Gastrocnemius medialis (tissue), 4 donors: ENCODE measurements at regions not wholly inside any gene's neighbourhood (a gene's known extent, or its start where the extent isn't known, plus 50 kb on each side); places are given as distances from the start of the nearest gene placed in this dataset.
"Not testable (repeated sequence)": the region's sequence is repeated elsewhere in the genome, so short reads cannot be mapped to it uniquely, and the experiment has no call there.

ENCODE experiments used
- ATAC-seq, 2 donors: fragments of 150-250 bp; one replicate each; pipeline ENCODE4 v1.9.1; 2016
- DNase-seq, 2 donors: peaks; one replicate each; pipeline ENCODE4 v3.0.0-alpha.2; 2019
- H3K27ac ChIP-seq, 4 donors: fragments of 200-600 bp; sonication (generic); 1 replicate in 1 of 4; 2 replicates in 3 of 4; pipeline ENCODE4 v1.5.1; 2016 to 2018; ENCODE audit warnings: mild to moderate bottlenecking in 2 of 4, moderate library complexity in 1 of 4
- H3K27me3 ChIP-seq, 3 donors: fragments of 200-600 bp; sonication (generic) in 2 of 3; 1 replicate in 1 of 3; 2 replicates in 2 of 3; pipeline versions ENCODE4 v1.5.1 to v1.6.0; 2016 to 2019; ENCODE audit warnings: mild to moderate bottlenecking in 1 of 3, moderate library complexity in 1 of 3
- H3K36me3 ChIP-seq, 2 donors: fragments of 200-600 bp; sonication (generic) in 1 of 2; one replicate each; pipeline ENCODE4 v1.5.1; 2017 to 2018
- H3K4me1 ChIP-seq, 2 donors: fragments of 200-600 bp; sonication (generic) in 1 of 2; one replicate each; pipeline ENCODE4 v1.5.1; 2016 to 2017; ENCODE audit warnings: mild to moderate bottlenecking in 2 of 2
- H3K4me3 ChIP-seq, 4 donors: fragments of 200-600 bp; sonication (generic) in 3 of 4; 1 replicate in 1 of 4; 2 replicates in 3 of 4; pipeline ENCODE4 v1.5.1; 2016 to 2019; ENCODE audit warnings: mild to moderate bottlenecking in 2 of 4
- H3K9me3 ChIP-seq, 3 donors: fragments of 200-600 bp; sonication (generic) in 2 of 3; 1 replicate in 1 of 3; 2 replicates in 2 of 3; pipeline ENCODE4 v1.5.1; 2016 to 2019
- POLR2A ChIP-seq, 2 donors: fragments of 450-650 bp; IDR thresholded peaks; one replicate each; pipeline ENCODE4 v1.6.1; 2017; ENCODE audit warnings: antibody characterized with exemption in 2 of 2, mild to moderate bottlenecking in 2 of 2, moderate library complexity in 2 of 2
- in situ Hi-C, 4 donors: fragments of 200-750 bp; cut with MboI; loops; one replicate each; pipeline versions ENCODE4 v1.15.0 to v1.8.0; 2017; ENCODE audit warnings: low sequenced_read_pairs in 4 of 4
- intact Hi-C: fragments of 100-400 bp; cut with DNase I; formaldehyde crosslinking; loops from one replicate; pipeline ENCODE4 v1.15.1; 2023; ENCODE audit warnings: low total_unique reads
- TF ChIP-seq, protein P1 (sequence below), 5 experiments: fragments of 450-650 bp in 3 of 5; fragments of 200-600 bp in 2 of 5; sonication (generic) in 2 of 5; IDR thresholded peaks in 4 of 5; conservative IDR thresholded peaks in 1 of 5; 1 replicate in 4 of 5; 2 replicates in 1 of 5; pipeline ENCODE4 v1.5.1; 2016 to 2019; ENCODE audit warnings: antibody characterized with exemption in 5 of 5, mild to moderate bottlenecking in 3 of 5, moderate library complexity in 3 of 5

DNA sequence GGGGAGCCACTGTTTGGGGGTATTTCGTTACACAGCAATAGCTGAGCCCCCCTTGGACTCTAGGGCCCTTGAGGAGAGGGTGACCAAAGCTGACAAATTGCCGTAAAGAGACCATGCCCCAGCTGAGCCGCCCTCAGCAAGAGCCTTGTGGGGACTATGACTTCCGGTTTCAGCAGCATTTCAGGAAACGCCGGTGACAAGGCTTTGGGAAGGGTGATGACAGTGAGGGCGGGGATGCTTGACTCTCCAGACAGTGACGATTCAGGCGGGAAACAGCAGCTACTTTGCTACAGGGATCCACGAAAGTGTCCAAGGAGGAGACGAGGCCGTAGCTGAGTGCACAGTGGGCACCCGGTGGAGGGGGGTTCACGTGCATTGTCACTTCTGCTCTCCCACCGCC, 360.8 kb downstream of the C16orf95 start:
- DNase-seq (no peak), ATAC-seq (no peak)
- H3K36me3 ChIP-seq, result no peaks in the 10 kb centered on the region
- H3K27ac ChIP-seq, result no peak overlapping the region
- intact Hi-C loops, result no loop called here
- no peak for TF ChIP-seq POLR2A (IDR thresholded peaks at IDR 0.05)
- TF ChIP-seq, protein P1, sequence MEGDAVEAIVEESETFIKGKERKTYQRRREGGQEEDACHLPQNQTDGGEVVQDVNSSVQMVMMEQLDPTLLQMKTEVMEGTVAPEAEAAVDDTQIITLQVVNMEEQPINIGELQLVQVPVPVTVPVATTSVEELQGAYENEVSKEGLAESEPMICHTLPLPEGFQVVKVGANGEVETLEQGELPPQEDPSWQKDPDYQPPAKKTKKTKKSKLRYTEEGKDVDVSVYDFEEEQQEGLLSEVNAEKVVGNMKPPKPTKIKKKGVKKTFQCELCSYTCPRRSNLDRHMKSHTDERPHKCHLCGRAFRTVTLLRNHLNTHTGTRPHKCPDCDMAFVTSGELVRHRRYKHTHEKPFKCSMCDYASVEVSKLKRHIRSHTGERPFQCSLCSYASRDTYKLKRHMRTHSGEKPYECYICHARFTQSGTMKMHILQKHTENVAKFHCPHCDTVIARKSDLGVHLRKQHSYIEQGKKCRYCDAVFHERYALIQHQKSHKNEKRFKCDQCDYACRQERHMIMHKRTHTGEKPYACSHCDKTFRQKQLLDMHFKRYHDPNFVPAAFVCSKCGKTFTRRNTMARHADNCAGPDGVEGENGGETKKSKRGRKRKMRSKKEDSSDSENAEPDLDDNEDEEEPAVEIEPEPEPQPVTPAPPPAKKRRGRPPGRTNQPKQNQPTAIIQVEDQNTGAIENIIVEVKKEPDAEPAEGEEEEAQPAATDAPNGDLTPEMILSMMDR (IDR thresholded peaks at IDR 0.05 in 4 of 5, conservative IDR thresholded peaks at IDR 0.05 in 1 of 5), result no peak
- no peaks in the 10 kb centered on the region for H3K9me3 ChIP-seq
- no peak overlapping the region for H3K4me3 ChIP-seq
- peaks cover 15 to 21% (median 19%) of the 10 kb centered on the region in 3 donors for H3K27me3 ChIP-seq
- in situ Hi-C loops, result no loop called here
- no peaks in the 10 kb centered on the region for H3K4me1 ChIP-seq

GRCh38 chr16:86957662-86958198, 359.5 kb downstream of the C16orf95 start:
- intact Hi-C loops, DNase-seq, H3K4me3 ChIP-seq, H3K9me3 ChIP-seq, H3K4me1 ChIP-seq, ATAC-seq, H3K27ac ChIP-seq, H3K36me3 ChIP-seq, in situ Hi-C loops: not testable (repeated sequence)
- H3K27me3 ChIP-seq, result peaks cover 18 to 26% (median 21%) of the 10 kb centered on the region in 3 donors

GRCh38 chr16:86958423-86958822, 358.8 kb downstream of the C16orf95 start:
- ATAC-seq (no peak), DNase-seq (no peak)
- no peak overlapping the region for H3K27ac ChIP-seq
- H3K9me3 ChIP-seq, result no peaks in the 10 kb centered on the region
- no peak overlapping the region for H3K4me3 ChIP-seq
- intact Hi-C loops, result no loop called here
- no peaks in the 10 kb centered on the region for H3K36me3 ChIP-seq
- H3K27me3 ChIP-seq, result peaks cover 18 to 23% (median 21%) of the 10 kb centered on the region in 3 donors
- in situ Hi-C loops, result no loop called here
- TF ChIP-seq, protein P1 (IDR thresholded peaks at IDR 0.05 in 4 of 5, conservative IDR thresholded peaks at IDR 0.05 in 1 of 5), result no peak
- no peak for TF ChIP-seq POLR2A (IDR thresholded peaks at IDR 0.05)
- no peaks in the 10 kb centered on the region for H3K4me1 ChIP-seq

DNA sequence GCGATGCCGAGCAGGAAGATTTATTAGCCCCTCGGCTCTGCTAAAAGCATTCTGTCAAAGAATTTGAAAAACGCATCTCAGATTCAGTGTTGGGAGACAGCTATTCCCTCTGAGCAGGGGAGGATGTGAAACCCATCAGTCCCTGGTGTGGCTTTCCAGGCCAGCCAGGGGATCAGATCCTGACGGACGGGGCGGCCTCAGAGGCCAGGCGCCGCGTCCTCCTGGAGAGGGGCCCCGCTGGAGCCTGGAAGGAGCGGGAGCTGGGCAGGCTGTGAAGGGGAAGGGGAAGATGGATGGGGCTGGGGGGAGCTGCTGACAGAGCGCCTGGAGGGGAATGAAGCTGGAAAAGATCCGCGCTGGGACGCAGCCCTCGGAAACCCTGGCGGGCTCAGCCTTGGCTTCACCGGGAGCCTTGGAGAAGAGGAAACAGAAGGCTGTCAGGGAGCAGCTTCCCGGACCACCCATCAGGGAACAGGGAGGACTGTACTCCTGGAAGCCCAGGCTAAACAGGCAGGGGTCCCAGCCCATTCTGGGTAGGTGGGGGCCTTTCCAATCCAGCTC, 358.0 kb downstream of the C16orf95 start:
- Histone ChIP-seq H3K9me3 (no peaks in the 10 kb centered on the region), H3K27me3 (peaks cover 18 to 23% (median 21%) of the 10 kb centered on the region in 3 donors), H3K4me3 (no peak overlapping the region), H3K4me1 (no peaks in the 10 kb centered on the region), H3K27ac (no peak overlapping the region), H3K36me3 (no peaks in the 10 kb centered on the region)
- in situ Hi-C loops, result no loop called here
- TF ChIP-seq POLR2A (IDR thresholded peaks at IDR 0.05), result no peak
- TF ChIP-seq, protein P1 (IDR thresholded peaks at IDR 0.05 in 4 of 5, conservative IDR thresholded peaks at IDR 0.05 in 1 of 5), result no peak
- intact Hi-C loops, result no loop called here
- no peak for DNase-seq
- no peak for ATAC-seq

DNA sequence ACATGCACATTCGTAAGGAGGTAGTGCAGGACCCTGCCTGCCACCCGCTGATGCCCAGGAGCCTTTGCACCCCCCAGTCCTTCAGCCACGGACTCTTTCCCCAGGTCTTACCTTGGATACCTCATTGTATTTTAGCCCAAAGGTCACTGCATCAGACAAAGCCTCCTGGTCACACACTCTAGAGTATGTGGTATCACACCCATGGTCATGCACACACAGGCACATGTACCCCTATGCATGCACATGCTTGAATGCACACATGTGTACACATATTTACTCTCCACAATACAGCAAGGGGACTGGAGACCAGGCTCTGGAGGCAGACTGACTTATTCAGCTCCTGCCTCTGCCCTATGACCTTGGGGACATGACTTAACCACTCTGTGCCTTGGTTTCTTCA, 357.5 kb downstream of the C16orf95 start:
- H3K4me3 ChIP-seq, result no peak overlapping the region
- intact Hi-C loops (no loop called here), in situ Hi-C loops (no loop called here)
- no peaks in the 10 kb centered on the region for H3K4me1 ChIP-seq
- ATAC-seq, result no peak
- H3K27me3 ChIP-seq, result peaks cover 18 to 23% (median 21%) of the 10 kb centered on the region in 3 donors
- no peak for TF ChIP-seq POLR2A (IDR thresholded peaks at IDR 0.05)
- no peaks in the 10 kb centered on the region for H3K36me3 ChIP-seq
- DNase-seq, result no peak
- H3K9me3 ChIP-seq, result no peaks in the 10 kb centered on the region
- no peak overlapping the region for H3K27ac ChIP-seq

- Histone ChIP-seq H3K27me3 (peaks cover 16 to 23% (median 21%) of the 10 kb centered on the region in 3 donors), H3K4me1 (no peaks in the 10 kb centered on the region), H3K9me3 (no peaks in the 10 kb centered on the region), H3K4me3 (no peak overlapping the region), H3K36me3 (no peaks in the 10 kb centered on the region), H3K27ac (no peak overlapping the region)
- in situ Hi-C loops, result no loop called here
- intact Hi-C loops, result no loop called here
- TF ChIP-seq, protein P1 (IDR thresholded peaks at IDR 0.05 in 4 of 5, conservative IDR thresholded peaks at IDR 0.05 in 1 of 5), result no peak
- no peak for TF ChIP-seq POLR2A (IDR thresholded peaks at IDR 0.05)
- no peak for ATAC-seq
- no peak for DNase-seq
Measured at GRCh38 chr16:86960266-86960665, 356.9 kb downstream of the C16orf95 start.
